ENCODE measurements at regions not wholly inside any gene's neighbourhood (a gene's known extent, or its start where the extent isn't known, plus 50 kb on each side); places are given as distances from the start of the nearest gene placed in this dataset.
"Not testable (repeated sequence)": the region's sequence is repeated elsewhere in the genome, so short reads cannot be mapped to it uniquely, and the experiment has no call there.

DNA sequence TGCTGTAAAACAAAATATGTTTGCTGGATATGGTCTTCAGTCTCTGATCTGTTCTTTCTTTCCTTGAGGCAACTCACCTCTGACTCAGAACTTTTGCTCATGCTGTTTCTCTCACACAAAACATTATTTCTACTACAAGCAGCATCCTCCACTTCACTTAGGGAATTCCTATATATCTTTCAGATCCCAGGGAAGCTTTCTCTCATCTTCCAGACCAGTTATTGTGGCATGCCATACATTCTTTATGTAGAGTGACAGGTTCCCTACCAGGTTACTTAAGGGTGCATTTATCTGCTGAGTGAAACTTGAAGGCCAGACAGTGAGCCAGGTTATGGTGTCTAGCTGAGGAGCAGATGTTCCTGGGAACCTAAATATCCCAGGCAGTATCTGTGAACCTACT lies 1226.0 kb downstream of the CDH8 start:
- DNase-seq = no peak
- Mint-ChIP-seq H3K36me3 (ENCODE audit: low read depth) (no peaks in the 10 kb centered on the region), H3K27ac (no peak overlapping the region), H3K27me3 (ENCODE audit: low read depth) (no peaks in the 10 kb centered on the region), H3K9me3 (peaks cover 10% of the 10 kb centered on the region), H3K4me1 (ENCODE audit: low read depth) (no peaks in the 10 kb centered on the region), H3K4me3 (no peak overlapping the region)
- intact Hi-C loops (cut with micrococcal nuclease) = no loop called here
- CTCF ChIA-PET = interaction anchor here (0.6 to 0.9 kb wide), 2 partner anchors 9 to 235 kb away, joined by 3 to 4 read pairs; no protein-coding TSS in a partner anchor

DNA sequence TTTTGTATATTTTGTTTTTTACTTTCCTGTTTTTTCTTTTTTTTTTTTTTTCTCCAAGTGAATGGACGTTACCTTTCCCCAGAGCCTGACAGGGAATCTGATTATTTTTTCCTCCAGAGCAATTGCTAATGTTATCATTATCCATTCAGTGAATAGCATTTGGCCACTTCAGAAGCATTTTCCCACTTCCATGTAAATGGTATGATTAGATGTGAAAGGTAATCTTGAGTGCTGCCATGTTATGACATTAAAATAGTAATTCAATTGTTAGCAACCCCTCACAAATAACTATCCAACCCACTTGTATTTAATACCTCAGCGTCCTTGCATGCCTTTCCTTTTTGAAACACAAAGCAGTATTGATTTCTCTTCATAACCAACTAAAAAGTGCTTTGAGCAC lies 1243.8 kb downstream of the CDH8 start:
- H3K36me3 Mint-ChIP-seq (ENCODE audit: low read depth) = no peaks in the 10 kb centered on the region
- no peak for DNase-seq
- intact Hi-C loops (cut with micrococcal nuclease) = no loop called here
- no peaks in the 10 kb centered on the region for H3K27me3 Mint-ChIP-seq (ENCODE audit: low read depth)
- H3K27ac Mint-ChIP-seq = no peak overlapping the region
- no peaks in the 10 kb centered on the region for H3K4me1 Mint-ChIP-seq (ENCODE audit: low read depth)
- H3K4me3 Mint-ChIP-seq = no peak overlapping the region
- peaks cover 7% of the 10 kb centered on the region for H3K9me3 Mint-ChIP-seq
- CTCF ChIA-PET = interaction anchor here (0.6 kb wide), 1 partner anchor 23 kb away, joined by 3 read pairs; no protein-coding TSS in a partner anchor

DNA sequence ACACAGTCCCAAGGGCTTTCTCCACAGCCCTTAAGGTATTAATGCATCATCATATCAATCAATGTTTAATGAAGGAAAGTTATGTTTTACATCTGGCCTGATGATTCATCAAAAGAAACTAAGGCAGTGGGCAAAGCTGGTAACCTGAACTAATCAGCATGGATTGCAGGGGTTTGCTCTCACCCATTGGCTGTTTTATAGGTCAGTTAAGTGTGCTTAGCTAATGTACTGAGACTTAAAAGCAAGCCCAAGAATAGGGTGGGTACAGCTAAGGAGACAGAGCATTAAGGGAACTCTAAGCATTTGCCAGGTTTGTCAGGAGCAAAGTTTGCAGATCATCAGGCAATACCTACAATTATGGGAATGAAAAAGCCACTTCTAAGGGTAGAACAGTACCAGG lies 1247.6 kb downstream of the CDH8 start:
- intact Hi-C loops (cut with micrococcal nuclease) = no loop called here
- no peaks in the 10 kb centered on the region for H3K4me1 Mint-ChIP-seq (ENCODE audit: low read depth)

GRCh38 chr16:60776281-60776680 lies 1260.0 kb downstream of the CDH8 start:
- H3K9me3 Mint-ChIP-seq = peaks cover 14% of the 10 kb centered on the region
- H3K36me3 Mint-ChIP-seq (ENCODE audit: low read depth) = no peaks in the 10 kb centered on the region
- intact Hi-C loops (cut with micrococcal nuclease) = no loop called here
- no peak overlapping the region for H3K4me3 Mint-ChIP-seq
- no peak for DNase-seq
- no peak overlapping the region for H3K27ac Mint-ChIP-seq
- CTCF ChIA-PET = no interaction called here
- no peaks in the 10 kb centered on the region for H3K4me1 Mint-ChIP-seq (ENCODE audit: low read depth)
- no peaks in the 10 kb centered on the region for H3K27me3 Mint-ChIP-seq (ENCODE audit: low read depth)

More for the DNA sequence above, 1247.6 kb downstream of the CDH8 start:
- Mint-ChIP-seq H3K4me3 (no peak overlapping the region), H3K36me3 (ENCODE audit: low read depth) (no peaks in the 10 kb centered on the region), H3K9me3 (peaks cover 4% of the 10 kb centered on the region), H3K27ac (no peak overlapping the region), H3K27me3 (ENCODE audit: low read depth) (no peaks in the 10 kb centered on the region)
- CTCF ChIA-PET = no interaction called here
- no peak for DNase-seq

- DNase-seq = no peak
- H3K4me1 Mint-ChIP-seq (ENCODE audit: low read depth) = no peaks in the 10 kb centered on the region
- no peak overlapping the region for H3K4me3 Mint-ChIP-seq
- H3K27ac Mint-ChIP-seq = no peak overlapping the region
- H3K27me3 Mint-ChIP-seq (ENCODE audit: low read depth) = no peaks in the 10 kb centered on the region
- CTCF ChIA-PET = no interaction called here
- no peaks in the 10 kb centered on the region for H3K36me3 Mint-ChIP-seq (ENCODE audit: low read depth)
- intact Hi-C loops (cut with micrococcal nuclease) = no loop called here
- peaks cover 22% of the 10 kb centered on the region for H3K9me3 Mint-ChIP-seq
Measured at GRCh38 chr16:60771138-60771537, 1265.1 kb downstream of the CDH8 start.

- DNase-seq; H3K36me3 Mint-ChIP-seq (ENCODE audit: low read depth); CTCF ChIA-PET; H3K4me3 Mint-ChIP-seq; intact Hi-C loops (cut with micrococcal nuclease); H3K27me3 Mint-ChIP-seq (ENCODE audit: low read depth); H3K4me1 Mint-ChIP-seq (ENCODE audit: low read depth); H3K27ac Mint-ChIP-seq: not testable (repeated sequence)
- H3K9me3 Mint-ChIP-seq = peaks cover 26% of the 10 kb centered on the region
Measured at GRCh38 chr16:60770384-60770783, 1265.9 kb downstream of the CDH8 start.

- Mint-ChIP-seq H3K4me1 (ENCODE audit: low read depth) (no peaks in the 10 kb centered on the region), H3K9me3 (peaks cover 8% of the 10 kb centered on the region), H3K36me3 (ENCODE audit: low read depth) (no peaks in the 10 kb centered on the region), H3K27ac (no peak overlapping the region), H3K4me3 (no peak overlapping the region), H3K27me3 (ENCODE audit: low read depth) (no peaks in the 10 kb centered on the region)
- CTCF ChIA-PET = no interaction called here
- no peak for DNase-seq
- intact Hi-C loops (cut with micrococcal nuclease) = no loop called here
Measured at GRCh38 chr16:60763869-60764268, 1272.4 kb downstream of the CDH8 start.

GRCh38 chr16:60755907-60756306 lies 1280.3 kb downstream of the CDH8 start:
- Mint-ChIP-seq H3K9me3 (no peaks in the 10 kb centered on the region), H3K27me3 (ENCODE audit: low read depth) (no peaks in the 10 kb centered on the region), H3K27ac (no peak overlapping the region), H3K4me3 (no peak overlapping the region), H3K4me1 (ENCODE audit: low read depth) (no peaks in the 10 kb centered on the region), H3K36me3 (ENCODE audit: low read depth) (no peaks in the 10 kb centered on the region)
- intact Hi-C loops (cut with micrococcal nuclease) = no loop called here
- CTCF ChIA-PET = no interaction called here
- no peak for DNase-seq

GRCh38 chr16:60748366-60748765 lies 1287.9 kb downstream of the CDH8 start:
- no peaks in the 10 kb centered on the region for H3K4me1 Mint-ChIP-seq (ENCODE audit: low read depth)
- intact Hi-C loops (cut with micrococcal nuclease) = no loop called here
- CTCF ChIA-PET = no interaction called here
- H3K27ac Mint-ChIP-seq = no peak overlapping the region
- no peak overlapping the region for H3K4me3 Mint-ChIP-seq
- H3K36me3 Mint-ChIP-seq (ENCODE audit: low read depth) = no peaks in the 10 kb centered on the region
- no peak for DNase-seq
- peaks cover 5% of the 10 kb centered on the region for H3K9me3 Mint-ChIP-seq
- H3K27me3 Mint-ChIP-seq (ENCODE audit: low read depth) = no peaks in the 10 kb centered on the region

DNA sequence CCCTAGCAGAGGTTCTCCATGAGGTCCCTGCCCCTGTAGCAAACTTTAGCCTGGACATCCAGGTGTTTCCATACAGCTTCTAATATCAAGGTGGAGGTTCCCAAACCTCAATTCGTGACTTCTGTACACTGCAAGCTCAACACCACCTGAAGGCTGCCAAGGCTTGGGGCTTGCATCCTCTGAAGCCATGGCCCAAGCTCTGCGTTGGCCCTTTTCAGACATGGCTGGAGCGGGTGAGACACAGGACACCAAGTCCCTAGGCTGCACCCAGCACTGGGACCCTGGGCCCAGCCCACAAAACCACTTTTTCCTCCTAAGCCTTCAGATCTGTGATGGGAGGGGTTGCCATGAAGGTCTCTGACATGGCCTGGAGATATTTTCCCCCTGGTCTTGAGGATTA lies 1292.0 kb downstream of the CDH8 start:
- no peaks in the 10 kb centered on the region for H3K27me3 Mint-ChIP-seq (ENCODE audit: low read depth)
- CTCF ChIA-PET = no interaction called here
- H3K4me1 Mint-ChIP-seq (ENCODE audit: low read depth) = no peaks in the 10 kb centered on the region
- no peaks in the 10 kb centered on the region for H3K36me3 Mint-ChIP-seq (ENCODE audit: low read depth)
- H3K4me3 Mint-ChIP-seq = no peak overlapping the region
- H3K27ac Mint-ChIP-seq = no peak overlapping the region
- DNase-seq = no peak
- peaks cover 16% of the 10 kb centered on the region for H3K9me3 Mint-ChIP-seq
- intact Hi-C loops (cut with micrococcal nuclease) = no loop called here

- Mint-ChIP-seq H3K36me3 (ENCODE audit: low read depth) (no peaks in the 10 kb centered on the region), H3K9me3 (peaks cover 16% of the 10 kb centered on the region), H3K4me1 (ENCODE audit: low read depth) (no peaks in the 10 kb centered on the region), H3K4me3 (no peak overlapping the region), H3K27ac (no peak overlapping the region), H3K27me3 (ENCODE audit: low read depth) (no peaks in the 10 kb centered on the region)
- intact Hi-C loops (cut with micrococcal nuclease) = no loop called here
- CTCF ChIA-PET = no interaction called here
- no peak for DNase-seq
Measured at GRCh38 chr16:60741810-60742209, 1294.4 kb downstream of the CDH8 start.

GRCh38 chr16:60739737-60740683 lies 1296.2 kb downstream of the CDH8 start:
- CTCF ChIA-PET = no interaction called here
- H3K36me3 Mint-ChIP-seq (ENCODE audit: low read depth) = no peaks in the 10 kb centered on the region
- intact Hi-C loops (cut with micrococcal nuclease) = no loop called here
- no peaks in the 10 kb centered on the region for H3K27me3 Mint-ChIP-seq (ENCODE audit: low read depth)
- H3K9me3 Mint-ChIP-seq = peaks cover 14% of the 10 kb centered on the region
- no peak for DNase-seq
- H3K4me1 Mint-ChIP-seq (ENCODE audit: low read depth) = no peaks in the 10 kb centered on the region
- no peak overlapping the region for H3K27ac Mint-ChIP-seq
- no peak overlapping the region for H3K4me3 Mint-ChIP-seq

DNA sequence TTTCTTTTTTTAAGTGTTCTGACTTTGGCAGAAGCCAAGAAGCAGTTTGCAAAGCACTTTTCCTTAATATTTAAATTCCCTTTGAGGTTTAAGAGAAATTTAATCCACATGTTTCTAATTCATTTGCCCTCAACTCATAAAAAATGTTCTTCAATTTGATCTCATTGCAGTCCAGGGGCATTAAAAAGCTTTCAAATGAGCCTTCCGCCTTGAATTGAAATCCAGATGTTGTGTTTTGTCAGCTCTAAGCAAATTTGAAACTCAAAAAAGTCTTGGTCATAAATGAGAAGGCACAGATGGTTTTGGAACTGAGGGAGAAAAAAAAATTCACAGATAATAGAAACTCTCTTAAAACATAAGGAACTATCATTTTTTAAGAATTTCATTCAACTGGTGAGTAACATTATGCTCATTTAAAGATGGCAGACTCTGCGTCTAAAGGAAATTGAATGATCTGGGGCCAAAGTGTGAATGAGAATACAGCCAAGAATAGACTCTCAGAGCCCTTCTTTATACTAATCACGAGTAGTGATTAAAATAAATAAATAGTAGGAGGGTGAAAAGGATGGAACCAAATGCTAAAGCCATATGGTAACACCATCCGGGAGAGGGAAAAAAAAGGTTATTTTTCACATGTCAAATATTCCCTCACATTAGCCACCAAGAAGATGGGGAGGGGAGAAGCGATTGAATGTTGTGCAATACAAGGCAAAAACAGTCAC lies 1304.7 kb downstream of the CDH8 start:
- Mint-ChIP-seq H3K4me1 (ENCODE audit: low read depth) (no peaks in the 10 kb centered on the region), H3K36me3 (ENCODE audit: low read depth) (no peaks in the 10 kb centered on the region), H3K9me3 (peaks cover 9% of the 10 kb centered on the region), H3K27me3 (ENCODE audit: low read depth) (no peaks in the 10 kb centered on the region), H3K27ac (no peak overlapping the region), H3K4me3 (no peak overlapping the region)
- no peak for DNase-seq
- intact Hi-C loops (cut with micrococcal nuclease) = no loop called here
- CTCF ChIA-PET = no interaction called here
